ENCODE measurements at regions not wholly inside any gene's neighbourhood (a gene's known extent, or its start where the extent isn't known, plus 50 kb on each side); places are given as distances from the start of the nearest gene placed in this dataset.

GRCh38 chr6:156526081-156526480 lies 251.1 kb upstream of the ARID1B start:
- no peak for TF ChIP-seq GATA3 (IDR thresholded peaks at IDR 0.05; ENCODE audit: low read depth, low read length)
- TF ChIP-seq GATA2 (IDR thresholded peaks at IDR 0.05; ENCODE audit: low read depth, low read length) = no peak
